ENCODE measurements at regions not wholly inside any gene's neighbourhood (a gene's known extent, or its start where the extent isn't known, plus 50 kb on each side); places are given as distances from the start of the nearest gene placed in this dataset.

- TF ChIP-seq CTCF (IDR thresholded peaks at IDR 0.05) (no peak), ZFX (IDR thresholded peaks at IDR 0.05; ENCODE audit: borderline replicate concordance) (no peak)
Measured at GRCh38 chr12:59151243-59151642, 230.9 kb upstream of the LRIG3 start.

All from 22Rv1 (cell line).